Erythroblast (primary cell): ENCODE measurements at regions not wholly inside any gene's neighbourhood (a gene's known extent, or its start where the extent isn't known, plus 50 kb on each side); places are given as distances from the start of the nearest gene placed in this dataset.

ENCODE experiments used
- GATA1 ChIP-seq: IDR thresholded peaks from 2 replicates; pipeline ENCODE4 v1.6.1; 2011; ENCODE audit warnings: low read depth, mild to moderate bottlenecking, control low read depth, low read length, moderate library complexity
- POLR2A ChIP-seq: IDR thresholded peaks from 2 replicates; pipeline ENCODE4 v1.6.1; 2011; ENCODE audit warnings: mild to moderate bottlenecking, low read length

- TF ChIP-seq POLR2A = no peak
- TF ChIP-seq GATA1 = no peak
Observed at GRCh38 chr18:59083136-59083818, 56.4 kb upstream of the SEC11C start.
